ENCODE measurements at regions not wholly inside any gene's neighbourhood (a gene's known extent, or its start where the extent isn't known, plus 50 kb on each side); places are given as distances from the start of the nearest gene placed in this dataset.

- TF ChIP-seq CLOCK (CRISPR knock-in tag; IDR thresholded peaks at IDR 0.05; ENCODE audit: borderline replicate concordance) (no peak), TEAD2 (tag; IDR thresholded peaks at IDR 0.05) (no peak), MAFF (IDR thresholded peaks at IDR 0.05; ENCODE audit: low read length) (no peak), ZNF217 (CRISPR knock-in tag; IDR thresholded peaks at IDR 0.05) (no peak), HOMEZ (CRISPR knock-in tag; IDR thresholded peaks at IDR 0.05) (no peak)
Measured at GRCh38 chr4:111127841-111128240, 505.0 kb upstream of the PITX2 start (continued).

- H3K79me2 ChIP-seq (ENCODE audit: control insufficient read depth, insufficient read depth, low read length) = no peaks in the 10 kb centered on the region
- H3K9ac ChIP-seq (ENCODE audit: insufficient read depth in 1 of 2, low read depth in 2 of 2, low read length in 2 of 2) = no peak overlapping the region
- CTCF ChIA-PET (ENCODE audit: low intra/inter-chr PET ratio) = no interaction called here
- no peak overlapping the region for H2AFZ ChIP-seq (ENCODE audit: low read depth, low read length)
- no peaks in the 10 kb centered on the region for H4K20me1 ChIP-seq (replicated peaks; ENCODE audit: control insufficient read depth, insufficient read depth, low read length)
- no peaks in the 10 kb centered on the region for H3K36me3 ChIP-seq (ENCODE audit: control insufficient read depth, insufficient read depth, low read length)
- in situ Hi-C loops (cut with MboI) = no loop called here
- H3K27ac ChIP-seq (ENCODE audit: extremely low read depth, low read depth, low read length) = no peak overlapping the region
- DNase-seq (ENCODE audit: extremely low read depth in 1 of 4, low spot score in 3 of 4) (no peak), FAIRE-seq (no peak), ATAC-seq (no peak)
- POLR2A ChIA-PET = interaction anchor here (0.6 kb wide), 1 partner anchor 1938 kb away, joined by 3 read pairs; no protein-coding TSS in a partner anchor
- WGBS (ENCODE audit: insufficient coverage, low coverage, missing lambda C conversion rate) = 0% methylated on average over 1 of the region's 1 CpG
- no TSS peak for BruUV-seq (replicated peaks)
- H3K27me3 ChIP-seq (ENCODE audit: control insufficient read depth in 2 of 2, insufficient read depth in 2 of 2, low read length in 2 of 2) = no peaks in the 10 kb centered on the region
- H3K9me3 ChIP-seq (replicated peaks; ENCODE audit: control insufficient read depth, insufficient read depth, low read depth, low read length) = no peaks in the 10 kb centered on the region
- H3K4me1 ChIP-seq (replicated peaks in 1 of 2; ENCODE audit: control insufficient read depth in 2 of 2, insufficient read depth in 2 of 2, low read length in 2 of 2) = no peaks in the 10 kb centered on the region
- no peaks in the 10 kb centered on the region for H3K9me1 ChIP-seq (ENCODE audit: control insufficient read depth, insufficient read depth, low read length)
- intact Hi-C loops (cut with micrococcal nuclease) = no loop called here
- no peak overlapping the region for H3K4me2 ChIP-seq (ENCODE audit: insufficient read depth, low read length)
- no peak overlapping the region for H3K4me3 ChIP-seq
- no peak for TF ChIP-seq MLLT1 (IDR thresholded peaks at IDR 0.05)
- no peak for TF ChIP-seq PHTF2 (CRISPR knock-in tag; IDR thresholded peaks at IDR 0.05)
- TF ChIP-seq HNRNPK (IDR thresholded peaks at IDR 0.05; ENCODE audit: low read depth, low read length, poor library complexity, severe bottlenecking) = no peak
- no peak for TF ChIP-seq POLR3G (IDR thresholded peaks at IDR 0.05; ENCODE audit: extremely low read depth, insufficient read length, insufficient replicate concordance)
- TF ChIP-seq SMARCB1 (IDR thresholded peaks at IDR 0.05; ENCODE audit: insufficient read length, low read depth) = no peak
- TF ChIP-seq CBFA2T3 (IDR thresholded peaks at IDR 0.05) = no peak
- TF ChIP-seq TGIF2 (CRISPR knock-in tag; IDR thresholded peaks at IDR 0.05) = no peak
- no peak for TF ChIP-seq BMI1 (IDR thresholded peaks at IDR 0.05; ENCODE audit: low read length)
- no peak for TF ChIP-seq ZBTB33 (CRISPR knock-in tag; IDR thresholded peaks at IDR 0.05)
- no peak for TF ChIP-seq BRD9 (IDR thresholded peaks at IDR 0.05; ENCODE audit: low read depth, partially characterized antibody)
- no peak for TF ChIP-seq GABPB1 (CRISPR knock-in tag; IDR thresholded peaks at IDR 0.05)
Measured at GRCh38 chr4:111128327-111128726, 505.4 kb upstream of the PITX2 start.
